ENCODE measurements at regions not wholly inside any gene's neighbourhood (a gene's known extent, or its start where the extent isn't known, plus 50 kb on each side); places are given as distances from the start of the nearest gene placed in this dataset.

DNA sequence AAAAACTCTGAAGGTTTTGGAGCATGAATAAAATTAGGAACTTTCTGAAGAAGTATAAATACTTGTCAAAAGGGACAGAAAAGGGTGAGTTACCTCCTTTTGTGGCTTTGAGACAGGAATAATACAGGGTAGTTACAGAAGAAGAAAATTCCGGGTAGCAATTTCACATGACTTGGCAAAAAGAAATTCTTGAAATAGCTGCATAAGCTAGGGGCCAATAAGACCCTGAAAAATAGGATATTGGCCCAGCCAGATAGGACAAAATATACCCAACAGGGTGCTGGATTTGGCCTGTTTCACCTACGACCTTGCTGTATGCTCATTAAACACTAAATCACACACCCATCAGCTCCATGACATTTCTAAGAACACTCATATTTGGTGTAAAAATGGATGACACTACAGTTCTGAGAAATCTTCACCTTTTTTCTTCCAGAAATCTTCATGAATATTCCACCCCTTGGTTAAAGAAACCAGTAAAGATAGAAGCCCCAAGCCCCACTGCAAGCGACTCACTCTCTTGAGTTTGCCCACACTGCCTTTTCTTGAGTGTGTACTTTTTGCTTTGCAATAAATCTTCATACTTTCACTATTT lies 362.7 kb downstream of the SEMA3D start:
- TF ChIP-seq EZH2 (IDR thresholded peaks at IDR 0.05; ENCODE audit: insufficient read depth, poor library complexity, severe bottlenecking) (no peak), EZH2phosphoT487 (IDR thresholded peaks at IDR 0.05; ENCODE audit: insufficient read depth, low read depth) (no peak)

Data from GM23248 (cell line).